ENCODE measurements at regions not wholly inside any gene's neighbourhood (a gene's known extent, or its start where the extent isn't known, plus 50 kb on each side); places are given as distances from the start of the nearest gene placed in this dataset.

- TF ChIP-seq BHLHE40 (IDR thresholded peaks at IDR 0.05; ENCODE audit: borderline replicate concordance) (no peak), SP1 (IDR thresholded peaks at IDR 0.05) (no peak), CTBP1 (IDR thresholded peaks at IDR 0.05; ENCODE audit: borderline replicate concordance) (no peak), NFRKB (IDR thresholded peaks at IDR 0.05) (no peak), HDGF (IDR thresholded peaks at IDR 0.05; ENCODE audit: borderline replicate concordance) (no peak), LEF1 (IDR thresholded peaks at IDR 0.05; ENCODE audit: borderline replicate concordance) (no peak), PKNOX1 (IDR thresholded peaks at IDR 0.05) (no peak), ELF4 (IDR thresholded peaks at IDR 0.05) (no peak), SUZ12 (IDR thresholded peaks at IDR 0.05) (no peak), TARDBP (IDR thresholded peaks at IDR 0.05) (no peak), FOXK2 (IDR thresholded peaks at IDR 0.05) (no peak), ZNF384 (IDR thresholded peaks at IDR 0.05) (no peak), FOXA1 (IDR thresholded peaks at IDR 0.05) (no peak), FOXM1 (IDR thresholded peaks at IDR 0.05; ENCODE audit: borderline replicate concordance) (no peak), ARNT (IDR thresholded peaks at IDR 0.05) (no peak)
- CTCF ChIA-PET, result no interaction called here
- POLR2A ChIA-PET, result no interaction called here
- DNase-seq (ENCODE audit: extremely low spot score), result no peak
These were observed 966.8 kb downstream of the NSUN3 start for GRCh38 chr3:95029644-95030043.

GRCh38 chr3:95036526-95037021 is 973.7 kb downstream of the NSUN3 start:
- TF ChIP-seq BHLHE40 (IDR thresholded peaks at IDR 0.05; ENCODE audit: borderline replicate concordance) (no peak), TARDBP (IDR thresholded peaks at IDR 0.05) (no peak), SP1 (IDR thresholded peaks at IDR 0.05) (no peak), ARNT (IDR thresholded peaks at IDR 0.05) (no peak)
- ChIA-PET POLR2A (no interaction called here), CTCF (no interaction called here)
- no peak for DNase-seq (ENCODE audit: extremely low spot score)

- CTCF ChIA-PET, result no interaction called here
- POLR2A ChIA-PET, result no interaction called here
- no peak for DNase-seq (ENCODE audit: extremely low spot score)
- TF ChIP-seq HDGF (IDR thresholded peaks at IDR 0.05; ENCODE audit: borderline replicate concordance) (no peak), PKNOX1 (IDR thresholded peaks at IDR 0.05) (no peak), FOXA1 (IDR thresholded peaks at IDR 0.05) (no peak), SUZ12 (IDR thresholded peaks at IDR 0.05) (no peak)
These were observed 974.2 kb downstream of the NSUN3 start for GRCh38 chr3:95037097-95037496.

- no peak for DNase-seq (ENCODE audit: extremely low spot score)
- POLR2A ChIA-PET, result no interaction called here
- TF ChIP-seq BHLHE40 (IDR thresholded peaks at IDR 0.05; ENCODE audit: borderline replicate concordance), result no peak
- no peak for TF ChIP-seq CTBP1 (IDR thresholded peaks at IDR 0.05; ENCODE audit: borderline replicate concordance)
- TF ChIP-seq ELF4 (IDR thresholded peaks at IDR 0.05), result no peak
- no peak for TF ChIP-seq FOXK2 (IDR thresholded peaks at IDR 0.05)
- TF ChIP-seq SP1 (IDR thresholded peaks at IDR 0.05), result no peak
- no peak for TF ChIP-seq TARDBP (IDR thresholded peaks at IDR 0.05)
- no peak for TF ChIP-seq ZNF384 (IDR thresholded peaks at IDR 0.05)
- TF ChIP-seq FOXM1 (IDR thresholded peaks at IDR 0.05; ENCODE audit: borderline replicate concordance), result no peak
- no peak for TF ChIP-seq PKNOX1 (IDR thresholded peaks at IDR 0.05)
- no peak for TF ChIP-seq ARNT (IDR thresholded peaks at IDR 0.05)
- TF ChIP-seq L3MBTL2 (conservative IDR thresholded peaks at IDR 0.05), result no peak
- no peak for TF ChIP-seq HDGF (IDR thresholded peaks at IDR 0.05; ENCODE audit: borderline replicate concordance)
- TF ChIP-seq LEF1 (IDR thresholded peaks at IDR 0.05; ENCODE audit: borderline replicate concordance), result no peak
- TF ChIP-seq NFRKB (IDR thresholded peaks at IDR 0.05), result no peak
- no peak for TF ChIP-seq SUZ12 (IDR thresholded peaks at IDR 0.05)
- no peak for TF ChIP-seq FOXA1 (IDR thresholded peaks at IDR 0.05)
- CTCF ChIA-PET, result interaction anchor here (0.6 kb wide), 1 partner anchor 794 kb away, joined by 3 read pairs; no protein-coding TSS in a partner anchor
These were observed 975.1 kb downstream of the NSUN3 start for GRCh38 chr3:95037927-95038326.

GRCh38 chr3:95044101-95044500 is 981.2 kb downstream of the NSUN3 start:
- no peak for DNase-seq (ENCODE audit: extremely low spot score)
- POLR2A ChIA-PET, result no interaction called here
- CTCF ChIA-PET, result no interaction called here
- TF ChIP-seq ARNT (IDR thresholded peaks at IDR 0.05), result no peak
- no peak for TF ChIP-seq FOXA1 (IDR thresholded peaks at IDR 0.05)
- no peak for TF ChIP-seq SP1 (IDR thresholded peaks at IDR 0.05)
- no peak for TF ChIP-seq ELF4 (IDR thresholded peaks at IDR 0.05)
- no peak for TF ChIP-seq BHLHE40 (IDR thresholded peaks at IDR 0.05; ENCODE audit: borderline replicate concordance)
- TF ChIP-seq HDGF (IDR thresholded peaks at IDR 0.05; ENCODE audit: borderline replicate concordance), result no peak
- no peak for TF ChIP-seq LEF1 (IDR thresholded peaks at IDR 0.05; ENCODE audit: borderline replicate concordance)
- no peak for TF ChIP-seq TARDBP (IDR thresholded peaks at IDR 0.05)
- TF ChIP-seq CTBP1 (IDR thresholded peaks at IDR 0.05; ENCODE audit: borderline replicate concordance), result no peak
- no peak for TF ChIP-seq PKNOX1 (IDR thresholded peaks at IDR 0.05)
- TF ChIP-seq NFRKB (IDR thresholded peaks at IDR 0.05), result no peak
- TF ChIP-seq FOXK2 (IDR thresholded peaks at IDR 0.05), result no peak
- no peak for TF ChIP-seq FOXM1 (IDR thresholded peaks at IDR 0.05; ENCODE audit: borderline replicate concordance)
- TF ChIP-seq SUZ12 (IDR thresholded peaks at IDR 0.05), result no peak
- no peak for TF ChIP-seq ZNF384 (IDR thresholded peaks at IDR 0.05)
- TF ChIP-seq L3MBTL2 (conservative IDR thresholded peaks at IDR 0.05), result no peak

GRCh38 chr3:95048564-95048963 is 985.7 kb downstream of the NSUN3 start:
- CTCF ChIA-PET, result no interaction called here
- no peak for TF ChIP-seq BHLHE40 (IDR thresholded peaks at IDR 0.05; ENCODE audit: borderline replicate concordance)
- no peak for TF ChIP-seq CTBP1 (IDR thresholded peaks at IDR 0.05; ENCODE audit: borderline replicate concordance)
- no peak for TF ChIP-seq HDGF (IDR thresholded peaks at IDR 0.05; ENCODE audit: borderline replicate concordance)
- no peak for TF ChIP-seq FOXA1 (IDR thresholded peaks at IDR 0.05)
- TF ChIP-seq ELF4 (IDR thresholded peaks at IDR 0.05), result no peak
- TF ChIP-seq TARDBP (IDR thresholded peaks at IDR 0.05), result no peak
- no peak for TF ChIP-seq NFRKB (IDR thresholded peaks at IDR 0.05)
- no peak for TF ChIP-seq SUZ12 (IDR thresholded peaks at IDR 0.05)
- no peak for DNase-seq (ENCODE audit: extremely low spot score)
- POLR2A ChIA-PET, result no interaction called here
